GM12892 (cell line): ENCODE measurements at regions not wholly inside any gene's neighbourhood (a gene's known extent, or its start where the extent isn't known, plus 50 kb on each side); places are given as distances from the start of the nearest gene placed in this dataset.

Experiments
- POLR2A ChIP-seq: IDR thresholded peaks from 2 replicates; pipeline ENCODE4 v1.6.1; 2011; ENCODE audit warnings: low read depth, low read length, control low read depth
- POLR2AphosphoS5 ChIP-seq: IDR thresholded peaks from 2 replicates; pipeline ENCODE4 v1.6.1; 2011; ENCODE audit warnings: low read depth, low read length, control low read depth
- TAF1 ChIP-seq: IDR thresholded peaks from 2 replicates; pipeline ENCODE4 v1.6.1; 2011; ENCODE audit warnings: low read depth, mild to moderate bottlenecking, control low read depth, low read length, borderline replicate concordance

- TF ChIP-seq POLR2A, result no peak
- TF ChIP-seq TAF1, result no peak
- no peak for TF ChIP-seq POLR2AphosphoS5
Observed at GRCh38 chr2:145753966-145754365, 1234.0 kb upstream of the ZEB2 start.
